Mesodermal cell (in vitro differentiated cells): ENCODE measurements at regions not wholly inside any gene's neighbourhood (a gene's known extent, or its start where the extent isn't known, plus 50 kb on each side); places are given as distances from the start of the nearest gene placed in this dataset.

Experiments
- H3K27ac ChIP-seq: 2 replicates; pipeline ENCODE4 v1.7.0; 2013; ENCODE audit warnings: mild to moderate bottlenecking, low read depth, low read length, moderate library complexity; ENCODE audit not compliant: severe bottlenecking
- H3K36me3 ChIP-seq: 2 replicates; pipeline ENCODE4 v1.7.1; 2013; ENCODE audit warnings: mild to moderate bottlenecking, low read length, moderate library complexity; ENCODE audit not compliant: control insufficient read depth, insufficient read depth
- H3K4me1 ChIP-seq: one replicate; pipeline ENCODE4 v1.7.1; 2013; ENCODE audit warnings: mild to moderate bottlenecking, low read length; ENCODE audit not compliant: insufficient read depth, control insufficient read depth, poor library complexity, severe bottlenecking
- H3K4me3 ChIP-seq: 2 replicates; pipeline ENCODE4 v1.7.0; 2013; ENCODE audit warnings: low read length, control low read depth, mild to moderate bottlenecking; ENCODE audit not compliant: insufficient read depth, poor library complexity, severe bottlenecking; ENCODE audit errors: extremely low read depth
- H3K9me3 ChIP-seq: 2 replicates; pipeline ENCODE4 v1.7.1; 2013; ENCODE audit warnings: mild to moderate bottlenecking, low read length, moderate library complexity; ENCODE audit not compliant: control insufficient read depth
- WGBS, 2 experiments: methylation state at CpG; one replicate each; pipeline ENCODE4 v1.1.5; 2013; ENCODE audit warnings: missing lambda C conversion rate in 2 of 2; ENCODE audit not compliant: insufficient coverage in 2 of 2; 5-methylcytosine and 5-hydroxymethylcytosine counted together

DNA sequence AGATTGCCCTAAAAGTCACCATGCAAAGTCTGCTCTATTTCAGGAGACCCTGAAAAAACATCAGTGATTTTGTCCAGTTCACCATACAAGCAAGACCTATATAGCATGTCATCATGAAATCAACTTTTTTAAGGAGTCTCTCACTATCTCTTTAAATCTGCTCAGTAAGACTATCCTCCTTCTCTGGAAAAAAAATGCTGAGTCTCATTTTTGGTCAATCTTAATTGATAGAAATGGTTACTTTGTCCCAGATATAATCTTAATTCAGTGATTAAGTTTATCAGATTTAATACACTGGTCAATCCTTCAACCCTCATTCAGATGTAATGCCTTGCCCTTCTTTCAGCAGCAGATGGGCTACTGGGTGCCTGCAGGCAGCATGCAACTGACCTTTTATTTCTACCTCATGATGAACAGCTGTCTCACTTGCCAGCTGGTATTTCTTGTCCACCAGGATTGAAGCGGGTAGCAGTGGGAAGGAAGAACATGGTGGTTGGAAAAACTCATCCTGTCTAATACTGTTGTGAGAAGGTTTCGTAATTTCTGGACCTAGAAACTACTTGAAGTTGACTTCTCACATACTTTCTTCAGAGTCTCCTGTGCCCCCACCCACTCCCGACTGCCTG, 375.3 kb downstream of the DNAH5 start:
- Histone ChIP-seq H3K9me3 (no peaks in the 10 kb centered on the region), H3K4me3 (no peak overlapping the region), H3K4me1 (no peaks in the 10 kb centered on the region), H3K36me3 (no peaks in the 10 kb centered on the region), H3K27ac (no peak overlapping the region)
- WGBS, 2 experiments = 78 to 100% methylated on average over 2 of the region's 3 CpGs

DNA sequence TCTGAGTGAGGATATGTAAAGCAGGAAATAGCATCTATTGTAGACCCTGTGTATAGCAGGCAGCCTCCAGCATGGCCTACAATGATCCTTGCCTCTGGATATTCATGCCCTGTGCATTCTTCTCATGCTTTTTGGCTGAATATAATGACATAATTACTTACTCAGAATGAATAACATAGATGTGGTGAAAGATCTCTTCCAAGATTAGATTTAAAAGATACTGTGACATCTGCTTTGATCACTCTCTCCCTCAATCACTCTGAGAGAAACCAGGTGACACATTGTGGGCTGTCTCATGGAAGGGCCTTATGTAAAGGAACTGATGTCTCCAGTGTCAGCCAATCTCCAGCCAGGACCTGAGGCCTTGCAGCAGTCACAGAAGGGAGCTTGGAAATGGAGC, 376.7 kb downstream of the DNAH5 start:
- Histone ChIP-seq H3K9me3 (no peaks in the 10 kb centered on the region), H3K4me1 (no peaks in the 10 kb centered on the region), H3K36me3 (no peaks in the 10 kb centered on the region), H3K27ac (no peak overlapping the region), H3K4me3 (no peak overlapping the region)

DNA sequence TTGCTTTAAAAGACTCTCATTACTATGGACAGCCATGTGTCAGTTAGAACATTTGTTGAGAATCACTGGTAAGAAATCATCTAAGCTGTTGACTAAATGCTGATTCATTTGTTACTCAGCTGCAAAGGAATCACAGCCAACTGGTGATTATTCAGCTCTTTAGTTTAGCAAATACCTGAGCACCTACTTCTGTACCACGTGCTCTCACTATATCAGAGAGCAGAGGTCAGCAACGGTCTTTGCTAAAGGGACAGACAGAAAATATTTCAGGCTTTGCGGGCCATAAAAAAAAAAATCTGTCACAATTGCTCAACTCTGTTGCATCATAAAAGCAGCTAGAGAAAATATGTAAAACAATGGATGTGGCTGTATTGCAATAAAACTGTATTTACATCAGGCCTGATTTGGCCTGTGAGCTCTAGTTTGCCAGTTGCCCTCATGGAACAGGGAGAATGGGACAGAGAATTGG, 377.6 kb downstream of the DNAH5 start:
- H3K4me3 ChIP-seq = no peak overlapping the region
- H3K27ac ChIP-seq = no peak overlapping the region
- WGBS, 2 experiments = 78 to 100% methylated on average over 1 to 2 of the region's 3 CpGs
- no peaks in the 10 kb centered on the region for H3K9me3 ChIP-seq
- H3K36me3 ChIP-seq = no peaks in the 10 kb centered on the region
- H3K4me1 ChIP-seq = no peaks in the 10 kb centered on the region

DNA sequence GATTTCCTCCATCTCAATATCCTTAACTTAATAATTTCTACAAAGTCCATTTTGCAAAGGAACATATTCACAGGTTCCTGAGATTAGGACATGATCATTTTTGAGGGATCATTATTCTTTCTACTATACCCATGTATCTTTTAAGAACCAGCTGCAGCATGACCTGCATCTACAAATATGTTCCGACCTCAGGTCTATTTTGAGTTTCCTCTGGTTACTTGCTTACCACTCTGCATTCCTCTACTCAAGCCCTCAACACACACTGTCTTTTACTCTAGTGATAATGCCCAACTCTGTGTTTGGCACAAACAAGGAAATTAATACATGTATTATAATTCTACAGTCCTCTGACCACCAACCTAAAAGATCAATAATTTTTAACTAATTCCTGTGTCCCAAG, 386.1 kb downstream of the DNAH5 start:
- Histone ChIP-seq H3K27ac (no peak overlapping the region), H3K36me3 (no peaks in the 10 kb centered on the region)
- WGBS, 2 experiments = 89% methylated on average over 1 of the region's 1 CpG; no CpG with 5 or more reads in 1 of the 2 experiments

DNA sequence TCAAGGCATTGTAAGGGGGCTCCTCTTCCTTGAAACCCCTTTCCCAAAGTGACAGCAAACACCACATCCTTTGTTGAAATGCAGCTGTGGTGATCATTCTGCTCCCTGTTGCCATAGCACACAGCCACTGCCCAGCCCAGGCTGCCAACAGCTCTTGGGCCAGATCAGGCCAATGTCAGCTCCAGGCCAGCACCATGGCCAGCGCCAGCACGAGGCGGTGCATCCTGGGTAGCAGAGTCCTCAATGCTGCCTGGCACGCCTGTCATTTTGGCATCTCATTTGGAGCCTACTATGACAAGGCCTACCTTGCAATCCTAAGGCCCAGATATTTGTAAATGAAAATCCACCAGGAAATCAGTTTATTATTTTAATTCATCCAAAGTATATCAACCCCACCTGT, 390.6 kb downstream of the DNAH5 start:
- WGBS, 2 experiments = 40 to 49% methylated on average over 2 to 3 of the region's 4 CpGs
- H3K9me3 ChIP-seq = no peaks in the 10 kb centered on the region
- no peak overlapping the region for H3K27ac ChIP-seq
- H3K4me3 ChIP-seq = no peak overlapping the region
- no peaks in the 10 kb centered on the region for H3K4me1 ChIP-seq
- H3K36me3 ChIP-seq = no peaks in the 10 kb centered on the region

More for the DNA sequence above, 386.1 kb downstream of the DNAH5 start:
- H3K9me3 ChIP-seq = no peaks in the 10 kb centered on the region
- no peak overlapping the region for H3K4me3 ChIP-seq
- H3K4me1 ChIP-seq = no peaks in the 10 kb centered on the region

DNA sequence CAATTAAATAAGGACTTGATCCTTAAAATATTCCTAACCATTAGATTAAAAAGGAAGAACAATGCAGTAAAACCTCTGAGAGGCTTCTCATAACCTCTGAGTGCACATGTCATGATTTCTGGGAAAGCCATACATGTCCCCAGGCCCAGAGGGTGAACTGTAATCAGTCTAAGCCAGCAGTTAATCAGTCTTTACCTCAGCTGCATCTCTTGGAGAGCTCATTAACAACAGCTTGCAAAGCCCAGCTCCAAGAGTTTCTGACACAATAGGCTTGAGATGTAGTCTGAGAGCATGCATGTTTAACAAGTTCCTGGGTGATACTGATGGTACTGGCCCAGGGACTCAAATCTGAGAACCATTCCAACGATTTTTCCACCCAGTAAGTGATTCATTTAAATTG, 392.1 kb downstream of the DNAH5 start:
- WGBS, 2 experiments = 43% methylated on average over 1 of the region's 1 CpG; no CpG with 5 or more reads in 1 of the 2 experiments
- H3K27ac ChIP-seq = no peak overlapping the region
- H3K36me3 ChIP-seq = no peaks in the 10 kb centered on the region
- no peak overlapping the region for H3K4me3 ChIP-seq
- H3K9me3 ChIP-seq = no peaks in the 10 kb centered on the region
- H3K4me1 ChIP-seq = no peaks in the 10 kb centered on the region

DNA sequence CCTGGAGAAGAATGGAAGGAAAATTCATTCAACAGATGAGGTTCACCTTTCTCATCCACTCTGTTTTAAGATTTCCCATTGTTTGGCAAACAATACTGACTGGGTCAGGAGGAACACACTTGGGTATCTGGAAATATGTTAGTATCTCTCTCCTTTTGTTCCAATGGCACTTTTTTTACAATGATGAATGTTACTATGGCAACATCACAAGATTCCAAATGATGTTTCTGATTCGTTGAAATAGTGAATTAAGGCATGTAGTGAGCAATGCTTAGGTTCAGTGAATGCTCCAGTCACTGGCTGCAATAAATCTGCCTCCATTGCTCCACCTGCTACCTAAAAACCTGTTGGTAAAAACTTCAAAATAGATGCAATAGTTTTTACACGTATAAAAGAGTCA, 392.8 kb downstream of the DNAH5 start:
- H3K4me3 ChIP-seq = no peak overlapping the region
- H3K27ac ChIP-seq = no peak overlapping the region
- H3K9me3 ChIP-seq = no peaks in the 10 kb centered on the region
- 89% methylated on average over 1 of the region's 2 CpGs; no CpG with 5 or more reads in 1 of the 2 experiments for WGBS, 2 experiments
- no peaks in the 10 kb centered on the region for H3K4me1 ChIP-seq
- no peaks in the 10 kb centered on the region for H3K36me3 ChIP-seq

DNA sequence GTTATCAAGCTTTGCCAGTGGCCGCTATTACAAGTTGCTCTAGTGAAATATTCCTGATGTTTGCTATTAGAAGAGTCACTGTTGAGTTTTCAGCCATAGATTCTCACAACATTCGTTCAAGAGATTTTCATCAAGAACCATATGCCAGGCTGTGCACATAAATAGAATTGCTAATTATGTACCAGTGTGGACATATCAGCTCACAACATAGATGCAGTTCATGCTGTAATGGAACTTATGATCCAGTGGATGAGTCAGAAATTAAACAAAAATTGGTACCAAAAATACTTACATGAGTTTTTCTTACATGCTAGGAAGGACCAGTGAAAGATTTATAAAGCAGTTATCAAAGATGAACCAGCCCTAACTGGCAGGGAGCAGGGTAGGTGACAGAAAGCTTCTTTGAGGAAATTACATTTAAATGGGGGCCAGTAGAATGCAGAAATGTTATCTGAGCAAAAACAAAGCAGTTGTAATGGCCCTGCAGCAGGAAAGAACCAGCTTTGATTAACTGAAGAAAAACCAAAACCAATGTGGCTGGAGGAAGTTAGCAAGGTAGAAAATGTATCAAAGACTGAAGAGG, 404.2 kb downstream of the DNAH5 start:
- WGBS, 2 experiments = no CpG with 5 or more reads among the region's 2 CpGs
- no peaks in the 10 kb centered on the region for H3K4me1 ChIP-seq
- no peak overlapping the region for H3K4me3 ChIP-seq
- no peaks in the 10 kb centered on the region for H3K36me3 ChIP-seq
- H3K9me3 ChIP-seq = no peaks in the 10 kb centered on the region
- H3K27ac ChIP-seq = no peak overlapping the region

DNA sequence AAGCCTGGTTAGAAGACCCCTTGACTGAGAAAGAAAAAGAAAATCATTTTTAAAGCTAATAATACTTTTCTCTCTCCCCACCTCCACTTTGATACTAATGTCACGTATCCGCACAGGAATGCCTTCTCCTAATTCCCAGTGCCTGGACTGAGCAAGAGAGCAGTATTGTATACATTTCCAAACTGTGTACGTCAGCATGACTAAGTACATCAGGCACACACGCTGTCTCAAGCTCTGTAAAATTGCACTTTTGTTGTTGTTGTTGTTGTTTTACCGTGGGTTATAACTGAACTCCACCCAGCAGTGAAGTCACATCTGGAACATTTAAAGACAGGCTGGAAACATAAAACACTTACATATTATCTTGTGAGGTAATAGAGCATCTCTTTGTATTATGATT, 407.6 kb downstream of the DNAH5 start:
- no peaks in the 10 kb centered on the region for H3K4me1 ChIP-seq
- H3K27ac ChIP-seq = no peak overlapping the region
- H3K9me3 ChIP-seq = no peaks in the 10 kb centered on the region
- H3K4me3 ChIP-seq = no peak overlapping the region
- H3K36me3 ChIP-seq = no peaks in the 10 kb centered on the region
- 96 to 100% methylated on average over 3 of the region's 5 CpGs for WGBS, 2 experiments

DNA sequence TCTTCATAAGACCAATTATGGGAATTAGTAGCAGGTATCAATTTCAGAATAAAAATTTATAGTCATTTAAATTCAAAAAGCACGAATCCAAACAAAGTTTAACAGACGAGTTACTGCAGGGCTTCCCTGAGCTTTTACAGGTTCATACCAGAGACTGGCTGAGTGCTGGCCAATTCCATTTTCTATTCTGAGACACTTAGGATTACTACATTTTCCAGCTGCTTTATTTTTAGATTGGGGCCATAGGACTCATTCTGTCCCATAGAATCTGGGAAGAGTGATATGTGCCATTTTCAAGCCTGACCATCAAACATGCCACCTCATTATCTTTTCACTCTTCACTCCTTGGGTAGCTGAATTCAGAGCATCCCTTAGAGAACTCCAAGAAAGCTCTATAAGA, 410.7 kb downstream of the DNAH5 start:
- Histone ChIP-seq H3K4me1 (no peaks in the 10 kb centered on the region), H3K9me3 (no peaks in the 10 kb centered on the region), H3K36me3 (no peaks in the 10 kb centered on the region), H3K4me3 (no peak overlapping the region), H3K27ac (no peak overlapping the region)
- WGBS, 2 experiments = 83 to 86% methylated on average over 2 of the region's 2 CpGs

DNA sequence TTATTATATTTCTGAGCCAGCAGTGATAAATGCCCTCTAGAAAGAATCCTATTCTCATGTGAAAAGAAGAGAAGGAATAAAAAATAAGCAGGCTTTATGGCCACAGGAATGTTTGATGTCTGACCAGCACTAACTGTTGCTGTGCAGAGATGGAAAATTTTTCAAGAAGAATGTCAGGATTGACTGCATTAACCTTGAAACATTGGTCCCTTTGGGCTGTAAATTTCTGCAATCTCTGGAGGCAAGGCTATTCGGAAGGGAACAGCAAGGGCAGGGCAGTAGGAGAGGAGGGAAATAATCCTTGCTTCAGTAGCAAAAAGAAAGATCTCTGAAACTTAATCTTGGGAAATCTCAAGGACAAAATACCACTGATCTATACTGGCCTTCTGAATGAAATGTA, 415.2 kb downstream of the DNAH5 start:
- Histone ChIP-seq H3K9me3 (no peaks in the 10 kb centered on the region), H3K4me3 (no peak overlapping the region), H3K36me3 (no peaks in the 10 kb centered on the region), H3K4me1 (no peaks in the 10 kb centered on the region), H3K27ac (no peak overlapping the region)
- WGBS, 2 experiments = 60% methylated on average over 1 of the region's 1 CpG; no CpG with 5 or more reads in 1 of the 2 experiments
